Activated CD4-positive, alpha-beta T cell treated with anti-CD3 and anti-CD28 coated beads, Interleukin-2, amount 50 U/mL, for 1 hour (primary cell): ENCODE measurements at regions not wholly inside any gene's neighbourhood (a gene's known extent, or its start where the extent isn't known, plus 50 kb on each side); places are given as distances from the start of the nearest gene placed in this dataset.
A peak's percentile ranks its signal among the peaks of the same experiment; 100 is the strongest.
"Not testable (repeated sequence)": the region's sequence is repeated elsewhere in the genome, so short reads cannot be mapped to it uniquely, and the experiment has no call there.

Experiments used
- DNase-seq: peaks from one replicate; pipeline ENCODE4 v3.0.0-alpha.2; 2020

DNA sequence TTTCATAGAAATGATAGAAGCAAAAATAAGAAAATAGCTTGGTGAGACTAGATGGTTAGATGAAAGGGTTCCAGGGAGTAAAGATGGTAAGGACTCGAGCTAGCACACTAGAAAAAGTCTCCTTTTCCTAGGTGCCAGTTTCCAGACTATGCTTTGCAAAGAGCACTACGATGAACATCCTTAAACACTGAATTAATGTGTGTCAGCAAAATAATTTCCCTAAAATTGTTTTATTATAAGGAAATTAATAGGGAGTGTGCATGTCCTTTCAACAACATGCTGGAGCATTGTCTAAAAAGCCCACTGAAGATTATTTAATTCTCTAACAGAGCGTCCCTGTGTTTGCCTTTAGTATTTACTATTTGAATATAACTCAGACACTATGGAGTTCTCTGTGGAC is 107.4 kb upstream of the NDUFV2 start:
- no peak for DNase-seq

DNA sequence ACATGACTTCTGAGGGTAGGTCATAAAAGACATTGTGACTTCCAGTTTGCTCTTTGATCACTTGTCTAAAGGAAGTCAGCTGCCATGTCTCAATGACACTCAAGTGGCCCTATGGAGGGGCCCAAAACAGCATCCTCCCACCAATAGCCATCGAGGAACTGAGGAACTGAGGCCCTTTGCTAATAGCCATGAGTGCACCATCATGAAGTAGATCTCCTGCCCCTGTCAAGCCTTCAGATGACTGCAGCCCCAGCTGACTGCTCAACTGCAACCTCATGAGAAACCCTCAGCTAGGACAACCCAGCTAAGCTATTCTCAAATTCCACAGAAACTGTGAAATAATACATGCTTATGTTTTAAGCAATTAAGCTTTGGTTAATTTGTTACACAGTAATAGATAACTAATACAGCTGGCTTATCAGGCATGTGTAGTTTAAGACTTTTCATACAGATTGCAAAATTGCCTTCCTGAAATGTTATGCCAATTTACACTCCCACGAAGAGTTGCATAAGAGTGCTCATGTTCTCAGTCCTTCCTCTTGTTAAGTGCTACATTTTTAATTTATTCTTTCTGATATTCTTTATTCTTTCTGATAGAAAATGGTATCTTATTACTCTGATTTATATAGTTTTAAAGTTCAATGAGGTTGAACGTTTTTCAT is 105.6 kb upstream of the NDUFV2 start:
- DNase-seq = no peak

DNA sequence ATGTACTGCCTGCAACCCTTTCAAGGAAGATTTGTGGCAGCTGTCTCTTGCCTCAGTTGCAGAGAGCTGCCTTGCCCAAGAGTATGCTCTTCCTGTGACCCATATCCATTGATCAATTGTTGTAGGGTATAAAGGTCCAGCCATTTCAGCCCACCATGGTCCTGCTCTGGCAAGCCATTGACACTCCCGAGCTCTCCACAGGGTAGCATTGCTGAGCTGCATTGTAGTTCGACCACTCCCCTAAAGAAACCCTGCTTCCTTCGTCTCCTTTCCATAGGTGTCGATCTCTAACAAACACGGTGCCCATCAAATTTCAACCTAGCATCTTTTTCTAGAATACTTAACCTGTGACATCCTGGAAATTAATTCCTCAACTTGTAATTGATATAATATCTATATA is 104.9 kb upstream of the NDUFV2 start:
- no peak for DNase-seq

DNA sequence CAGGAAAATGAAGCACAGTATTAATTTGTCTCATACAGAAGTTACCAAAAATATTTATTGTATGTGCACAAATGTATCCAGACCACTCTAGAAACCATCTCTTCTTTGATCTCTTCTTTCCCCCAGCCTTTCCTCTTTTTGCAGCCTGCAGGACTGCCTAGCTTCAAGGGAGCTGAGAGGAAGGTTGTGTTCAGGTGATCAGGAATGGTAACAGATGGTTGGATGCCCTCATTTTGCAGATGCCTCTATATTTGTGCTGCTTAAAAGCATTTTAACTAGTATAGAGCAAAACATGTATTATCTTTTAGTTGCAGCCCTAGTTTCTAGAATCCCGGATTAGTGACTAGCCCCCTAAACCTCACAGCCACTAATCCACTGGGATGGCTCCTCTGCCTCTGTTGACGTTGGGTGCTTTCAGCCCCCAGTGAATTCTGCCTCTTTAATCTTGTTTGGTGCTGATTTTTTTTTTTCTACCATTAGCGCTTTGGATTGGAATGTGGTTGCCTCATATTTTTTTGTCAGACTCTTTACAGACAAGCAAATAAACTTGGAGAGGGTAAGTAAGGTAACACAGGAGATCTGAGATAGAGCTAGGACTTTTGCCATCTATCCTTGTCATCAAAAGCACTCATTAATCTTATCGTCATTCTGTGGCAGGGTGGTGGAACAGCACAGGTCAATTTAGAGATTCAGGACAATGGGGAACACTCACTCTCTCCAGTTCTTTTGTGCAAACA is 103.8 kb upstream of the NDUFV2 start:
- no peak for DNase-seq

DNA sequence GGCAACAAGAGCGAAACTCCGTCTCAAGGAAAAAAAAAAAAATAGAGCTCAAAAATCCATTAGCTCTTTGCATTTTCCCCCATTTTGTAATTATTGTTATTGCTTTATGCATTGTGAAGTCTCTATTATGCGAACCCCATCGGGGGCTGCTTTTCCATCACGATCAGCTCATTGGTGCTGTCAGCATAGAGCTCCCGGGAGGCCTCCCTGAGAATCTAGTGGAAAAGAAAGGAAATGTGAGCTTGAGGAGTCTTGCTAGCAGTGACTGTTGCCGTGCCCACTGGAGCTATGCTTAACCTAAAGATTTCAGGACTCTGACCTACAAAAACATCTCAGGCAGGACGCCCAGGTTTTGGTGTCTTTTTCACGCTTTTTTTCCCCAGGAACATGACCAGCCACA is 102.6 kb upstream of the NDUFV2 start:
- no peak for DNase-seq

DNA sequence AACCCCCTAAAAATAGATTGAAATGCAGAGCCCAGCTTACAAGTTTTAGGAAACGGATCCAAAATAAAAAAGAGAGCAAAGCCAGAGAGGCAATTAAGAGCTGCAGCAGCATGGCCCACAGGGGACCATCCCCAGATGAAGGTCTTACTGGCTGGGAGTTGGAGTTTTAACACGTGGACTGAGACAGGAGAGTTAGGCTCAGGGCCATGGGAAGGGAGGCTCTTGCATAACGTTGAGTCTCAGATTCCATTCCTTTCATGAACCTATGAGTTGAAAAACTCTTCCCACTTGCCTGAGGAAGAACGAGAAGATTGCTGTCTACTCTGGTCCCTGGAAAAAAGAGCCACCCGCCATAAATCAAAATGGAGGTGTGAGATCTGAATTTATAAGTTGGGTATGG is 101.8 kb upstream of the NDUFV2 start:
- no peak for DNase-seq

DNA sequence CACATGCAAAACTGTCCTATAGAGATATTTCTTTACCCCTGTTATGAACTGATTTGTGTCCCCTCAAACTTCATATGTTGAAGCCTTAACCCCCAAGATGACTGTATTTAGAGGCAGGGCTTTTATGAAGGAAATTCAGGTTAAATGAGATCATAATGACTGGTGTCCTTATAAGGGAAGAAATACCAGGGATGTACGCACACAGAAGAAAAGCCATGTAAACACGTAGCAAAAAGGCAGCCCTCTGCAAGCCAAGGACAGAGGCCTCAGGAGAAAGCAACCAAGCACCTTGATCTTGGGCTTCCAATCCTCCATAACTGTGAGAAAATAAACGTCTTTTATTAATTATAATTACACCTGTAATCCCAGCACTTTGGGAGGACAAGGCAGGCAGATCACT is 101.3 kb upstream of the NDUFV2 start:
- DNase-seq = no peak

DNA sequence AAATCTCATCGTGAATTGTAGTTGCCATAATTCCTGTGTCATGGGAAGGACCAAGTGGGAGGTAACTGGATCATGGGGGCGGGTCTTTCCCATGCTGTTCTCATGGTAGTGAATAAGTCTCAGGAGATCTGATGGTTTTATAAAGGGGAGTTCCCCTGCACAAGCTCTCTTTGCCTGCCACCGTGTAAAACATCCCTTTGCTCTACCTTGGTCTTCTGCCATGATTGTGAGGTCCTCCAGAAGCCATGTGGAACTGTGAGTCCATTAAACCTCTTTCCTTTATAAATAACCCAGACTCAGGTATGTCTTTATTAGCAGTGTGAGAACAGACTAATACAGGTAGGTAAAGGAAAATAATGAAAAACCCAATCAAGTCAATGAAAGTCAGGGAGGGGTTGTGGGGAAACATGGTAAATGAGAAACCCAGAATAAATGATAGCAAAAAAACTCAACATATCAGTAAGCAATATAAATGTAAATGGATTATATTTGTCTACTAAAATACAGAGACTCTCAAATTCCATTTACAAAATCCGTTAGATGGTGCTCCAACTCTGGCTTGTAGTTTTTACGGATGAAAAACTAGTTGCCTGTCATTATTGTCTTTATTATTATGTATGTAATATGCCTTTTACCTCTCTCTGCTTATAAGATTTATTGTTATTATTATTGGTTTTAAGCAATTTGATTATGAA is 98.9 kb upstream of the NDUFV2 start:
- DNase-seq = no peak

DNA sequence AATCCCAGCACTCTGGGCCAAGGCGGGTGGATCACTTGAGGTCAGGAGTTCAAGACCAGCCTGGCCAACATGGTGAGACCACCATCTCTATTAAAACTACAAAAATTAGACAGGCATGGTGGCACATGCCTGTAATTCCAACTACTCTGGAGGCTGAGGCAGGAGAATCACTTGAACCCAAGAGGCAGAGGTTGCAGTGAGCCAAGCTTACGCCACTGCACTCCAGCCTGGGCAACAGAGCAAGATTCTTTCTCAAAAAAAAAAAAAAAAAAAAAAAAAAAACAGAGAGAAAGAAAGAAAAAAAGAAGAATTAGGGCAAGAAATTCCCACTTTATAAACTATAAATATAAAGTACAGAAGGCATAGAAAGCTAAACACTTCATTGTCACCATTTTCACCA is 98.2 kb upstream of the NDUFV2 start:
- not testable (repeated sequence) for DNase-seq

DNA sequence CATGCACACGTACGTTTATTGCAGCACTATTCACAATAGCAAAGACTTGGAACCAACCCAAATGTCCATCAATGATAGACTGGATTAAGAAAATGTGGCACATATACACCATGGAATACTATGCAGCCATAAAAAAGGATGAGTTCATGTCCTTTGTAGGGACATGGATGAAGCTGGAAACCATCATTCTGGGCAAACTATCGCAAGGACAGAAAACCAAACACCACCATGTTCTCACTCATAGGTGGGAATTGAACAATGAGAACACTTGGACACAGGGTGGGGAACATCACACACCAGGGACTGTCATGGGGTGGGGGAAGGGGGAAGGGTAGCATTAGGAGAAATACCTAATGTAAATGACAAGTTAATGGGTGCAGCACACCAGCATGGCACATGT is 94.8 kb upstream of the NDUFV2 start:
- not testable (repeated sequence) for DNase-seq

DNA sequence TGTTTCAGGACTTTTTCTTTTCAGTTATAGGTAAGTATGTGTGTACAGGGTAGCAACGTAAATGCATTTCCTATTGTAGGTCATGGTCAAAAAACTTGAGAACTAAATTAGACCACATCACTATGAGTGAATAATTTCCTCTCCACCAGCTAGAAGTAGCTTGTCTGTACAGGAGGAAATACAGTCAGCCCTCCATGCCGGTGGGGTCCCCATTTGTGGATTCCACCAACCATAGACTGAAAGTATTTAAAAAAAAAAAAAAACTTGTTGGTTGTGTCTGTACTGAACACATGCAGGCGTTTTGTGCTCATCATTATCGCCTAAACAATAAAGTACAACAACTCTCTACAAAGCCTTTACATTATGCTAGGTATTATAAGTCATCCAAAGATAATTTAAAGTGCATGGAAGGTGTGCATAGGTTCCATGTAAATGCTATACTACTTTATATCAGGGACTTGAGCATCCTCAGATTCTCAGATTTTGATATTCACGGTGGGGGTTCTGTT is 94.2 kb upstream of the NDUFV2 start:
- DNase-seq = no peak

DNA sequence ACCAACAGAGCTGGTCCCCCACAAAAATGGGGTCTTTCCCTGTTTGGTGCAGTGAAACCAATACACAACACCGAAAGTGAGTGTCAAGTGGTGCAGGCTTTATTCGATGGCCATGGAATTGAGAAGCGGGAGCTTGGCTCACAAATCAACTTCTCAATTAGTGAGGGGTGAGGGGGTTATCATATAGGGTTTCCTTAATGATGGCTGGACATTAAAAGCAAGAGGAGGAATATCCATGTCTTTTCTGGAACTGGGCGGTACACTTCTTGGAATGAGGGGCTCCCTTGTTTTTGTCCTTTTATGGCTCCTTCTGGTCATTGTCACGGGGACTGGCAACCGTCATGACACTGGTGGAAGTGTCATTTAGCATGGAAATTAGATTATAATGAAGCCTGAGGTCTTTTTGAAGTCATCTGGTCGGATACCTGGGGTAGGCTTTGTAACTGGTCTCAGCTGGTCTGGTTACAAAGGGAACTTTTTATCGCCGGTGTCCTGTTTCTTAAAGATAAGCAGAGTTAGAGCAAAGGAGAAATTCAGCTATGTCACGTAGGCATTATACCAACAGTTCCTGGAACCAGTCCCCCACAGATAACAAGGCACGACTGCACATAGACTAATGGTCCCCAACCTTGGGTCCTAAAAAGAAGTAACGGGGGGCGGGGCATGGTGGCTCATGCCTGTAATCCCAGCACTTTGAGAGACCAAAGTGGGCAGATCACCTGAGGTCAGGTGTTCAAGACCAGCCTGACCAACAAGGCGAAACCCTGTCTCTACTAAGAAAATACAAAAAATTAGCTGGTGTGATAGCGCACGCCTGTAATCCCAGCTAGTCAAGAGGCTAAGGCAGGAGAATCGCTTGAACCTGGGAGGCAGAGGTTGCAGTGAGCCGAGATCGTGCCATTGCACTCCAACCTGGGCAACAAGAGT is 93.5 kb upstream of the NDUFV2 start:
- DNase-seq = no peak

DNA sequence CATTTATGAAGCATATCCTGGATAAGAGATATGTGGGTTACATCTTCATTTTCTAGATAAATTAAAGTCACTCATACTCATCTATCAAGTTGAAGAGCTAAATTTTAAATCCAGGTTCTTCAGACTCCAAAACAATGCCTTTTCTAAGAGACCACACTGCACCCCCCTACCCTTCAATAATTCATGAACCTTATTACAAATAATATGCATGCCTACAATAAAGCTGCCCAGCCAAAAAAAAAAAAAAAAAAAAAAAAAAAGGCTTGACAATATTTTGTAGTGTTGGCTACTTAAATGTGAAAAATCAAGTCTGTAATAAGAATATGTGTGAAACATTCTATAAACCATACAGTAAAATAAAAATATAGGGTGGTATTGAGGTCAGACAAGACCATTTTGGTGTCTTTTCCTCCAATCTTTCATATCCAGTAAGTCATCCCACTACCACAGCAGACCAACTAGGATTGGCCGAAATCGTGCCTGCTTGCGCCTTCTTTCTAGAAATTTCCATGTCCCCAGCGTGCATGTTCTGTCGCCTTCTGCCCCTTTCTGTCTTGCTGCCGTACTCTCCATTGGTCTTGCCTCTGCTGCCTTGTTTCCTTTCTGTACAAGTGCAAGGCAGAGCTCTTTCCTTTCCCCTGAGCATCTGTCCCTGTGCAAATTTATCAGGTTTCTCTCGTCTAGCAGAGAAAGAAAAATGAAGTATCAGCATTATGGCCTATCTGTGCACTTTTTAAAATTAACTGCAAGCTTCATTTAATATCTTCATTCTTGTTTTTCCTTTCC is 92.6 kb upstream of the NDUFV2 start:
- DNase-seq = no peak

DNA sequence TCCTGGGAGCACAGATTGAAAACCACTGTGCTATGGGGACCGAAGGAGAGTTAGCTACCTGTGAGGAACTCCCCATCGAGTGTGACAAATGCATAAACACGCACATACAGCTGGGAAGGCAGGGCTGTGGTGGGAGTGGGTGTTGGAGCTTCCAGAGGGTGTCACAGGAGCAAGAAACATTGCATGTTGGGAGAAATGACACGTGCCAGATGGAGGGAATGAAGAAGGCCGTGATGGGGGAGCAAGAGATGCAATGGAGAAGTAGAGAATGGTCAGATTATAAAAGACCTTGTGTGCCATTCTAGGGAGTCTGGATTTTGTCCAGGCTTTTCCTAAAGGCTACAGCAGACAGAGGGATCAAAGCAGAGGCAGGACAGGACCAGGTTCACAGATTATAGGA is 91.1 kb upstream of the NDUFV2 start:
- DNase-seq = no peak

DNA sequence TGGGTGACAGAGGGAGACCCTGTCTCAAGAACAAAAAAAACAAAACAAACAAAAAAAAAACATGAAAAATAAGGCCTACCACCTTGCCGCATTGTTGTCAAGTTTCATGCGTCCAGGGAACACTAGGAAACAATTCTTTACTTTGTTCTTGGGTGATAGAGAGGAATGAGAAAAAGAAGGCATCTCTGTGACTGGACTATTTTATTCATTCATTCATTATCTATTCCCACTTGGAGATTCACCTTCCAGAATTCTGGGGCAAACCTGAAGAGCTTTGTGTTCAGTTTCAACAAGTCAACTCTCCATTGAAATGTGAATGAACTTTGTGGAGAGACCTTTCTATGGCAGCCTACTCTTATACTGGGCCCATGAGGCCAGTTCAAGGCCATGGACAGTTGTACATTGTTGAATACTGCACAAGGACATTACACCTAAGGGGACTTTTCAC is 88.5 kb upstream of the NDUFV2 start:
- DNase-seq = no peak

DNA sequence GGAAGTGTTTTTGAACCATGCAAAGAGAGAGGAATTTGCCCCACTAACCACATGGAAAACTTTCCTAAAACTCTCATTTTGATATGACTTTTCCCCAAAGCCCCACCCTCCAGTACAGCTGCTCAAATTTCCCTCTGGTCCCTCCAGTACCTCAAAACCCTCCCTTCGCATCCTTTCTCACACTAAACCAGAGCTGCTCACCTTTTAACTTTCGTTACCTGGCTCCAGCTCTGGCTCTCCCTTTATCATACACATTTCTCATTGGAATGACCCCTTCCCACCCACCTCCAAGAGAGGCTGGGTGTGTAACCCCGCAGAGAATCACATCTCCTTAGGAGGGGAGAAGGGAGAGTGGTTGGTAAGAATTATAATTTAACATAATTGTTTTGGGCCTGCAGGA is 86.8 kb upstream of the NDUFV2 start:
- DNase-seq = no peak

DNA sequence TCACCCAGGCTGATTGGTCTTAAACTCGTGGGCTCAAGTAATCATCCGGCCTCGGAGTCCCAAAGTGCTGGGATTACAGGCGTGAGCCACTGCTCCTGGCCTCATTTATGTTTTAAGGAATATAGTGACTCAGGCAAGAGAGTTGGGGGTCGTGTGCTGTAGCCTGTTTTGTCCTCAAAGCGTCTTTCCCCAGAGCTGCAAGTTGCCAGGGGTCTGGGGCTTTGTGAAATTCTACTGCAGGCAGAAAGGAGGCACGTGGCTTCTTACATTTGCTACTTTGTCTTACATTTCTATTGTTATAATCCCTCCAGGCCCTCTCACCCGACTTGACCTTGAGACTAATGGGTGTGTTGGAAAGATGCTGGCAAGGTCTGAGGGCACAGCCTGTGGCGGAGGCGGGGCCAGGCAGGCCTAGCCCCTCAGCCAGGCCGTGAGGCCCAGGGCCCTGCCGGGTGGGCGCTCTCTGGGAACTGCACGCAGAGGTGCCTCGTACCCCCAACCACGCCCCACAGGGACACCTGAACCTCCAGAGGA is 85.8 kb upstream of the NDUFV2 start:
- no peak for DNase-seq

DNA sequence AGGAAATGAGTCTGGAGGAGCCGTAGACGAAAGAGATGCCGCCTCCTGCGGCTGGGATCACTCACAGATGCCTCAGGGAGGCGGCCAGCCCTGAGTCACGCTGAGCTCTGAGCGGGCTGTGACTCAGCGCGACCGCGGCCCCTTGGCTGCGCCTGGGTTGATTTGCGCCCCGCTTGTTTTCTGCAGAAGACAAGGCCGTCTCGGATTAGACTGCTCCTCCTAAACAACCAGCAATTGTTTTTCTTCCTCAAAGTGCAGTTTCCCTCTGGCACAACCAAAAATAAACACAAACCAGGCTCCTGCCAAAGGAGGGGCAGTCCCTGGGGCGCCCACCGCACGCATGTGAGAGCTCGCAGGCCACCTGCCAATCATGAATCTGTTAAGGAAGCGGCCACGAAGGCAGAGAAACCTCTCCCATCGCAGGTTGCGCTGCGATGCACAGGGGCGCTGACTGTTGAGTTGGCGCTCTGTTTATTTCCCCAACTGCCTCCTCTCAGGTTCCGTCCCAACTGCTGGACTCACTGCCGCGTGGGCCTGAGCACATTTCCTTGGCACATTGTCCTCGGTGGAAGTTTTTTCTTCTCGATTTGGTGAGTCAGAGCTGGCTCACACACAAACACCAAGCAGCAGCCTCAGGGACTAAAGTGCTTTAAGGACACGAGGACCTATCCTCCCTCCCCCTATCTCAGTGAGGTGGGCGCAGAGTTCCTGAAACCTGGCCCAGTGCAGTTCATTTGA is 85.2 kb upstream of the NDUFV2 start:
- peak; percentile 40 for DNase-seq

DNA sequence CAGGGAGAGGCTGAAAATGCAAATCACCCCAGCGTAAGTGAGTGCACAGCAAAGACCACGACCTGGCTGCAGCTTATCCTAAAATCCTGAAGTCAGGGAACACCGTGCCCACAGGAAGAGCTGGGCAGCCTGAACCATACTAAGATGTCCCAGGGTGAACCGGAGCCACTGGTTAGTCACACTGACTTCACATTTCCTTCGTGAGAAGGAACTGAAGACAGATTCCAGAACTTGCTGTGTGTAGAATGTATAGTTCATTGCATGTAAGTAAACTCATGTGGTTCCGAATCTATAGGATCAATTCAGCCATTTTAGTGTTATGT is 84.6 kb upstream of the NDUFV2 start:
- DNase-seq = no peak

DNA sequence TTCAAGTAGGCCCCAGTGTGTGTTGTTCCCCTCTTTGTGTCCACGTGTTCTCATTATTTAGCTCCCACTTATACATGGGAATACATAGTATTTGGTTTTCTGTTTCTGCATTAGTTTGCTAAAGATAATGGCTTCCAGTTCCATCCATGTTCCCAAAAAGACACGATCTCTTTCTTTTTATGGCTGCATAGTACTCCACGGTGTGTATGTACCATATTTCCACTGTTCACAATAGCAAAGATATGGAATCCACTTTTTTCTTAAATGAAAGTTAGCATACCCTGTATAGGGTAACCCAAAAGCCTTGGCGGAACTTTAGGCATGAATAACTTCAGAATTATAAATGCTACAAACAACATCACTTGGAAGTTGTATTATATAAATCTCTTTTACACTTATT is 83.4 kb upstream of the NDUFV2 start:
- no peak for DNase-seq

DNA sequence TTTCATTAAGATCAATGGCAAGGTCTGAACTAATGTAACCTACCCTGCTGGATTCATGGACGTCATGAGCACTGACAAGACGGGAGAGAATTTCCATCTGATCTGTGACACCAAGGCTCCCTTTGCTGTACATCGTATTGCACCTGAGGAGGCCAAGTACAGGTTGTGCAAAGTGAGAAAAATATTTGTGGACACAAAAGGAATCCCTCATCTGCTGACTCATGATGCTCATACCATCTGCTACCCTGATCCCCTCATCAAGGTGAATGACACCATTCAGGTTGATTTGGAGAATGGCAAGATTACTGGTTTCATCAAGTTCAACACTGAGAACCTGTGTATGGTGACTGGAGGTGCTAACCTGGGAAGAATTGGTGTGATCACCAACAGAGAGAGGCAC is 82.3 kb upstream of the NDUFV2 start:
- DNase-seq = no peak
